GM10248 (cell line): ENCODE measurements at regions not wholly inside any gene's neighbourhood (a gene's known extent, or its start where the extent isn't known, plus 50 kb on each side); places are given as distances from the start of the nearest gene placed in this dataset.

ENCODE experiments used
- CTCF ChIA-PET: fragments of 300-600 bp; sonication (Branson Sonifier 250); formaldehyde crosslinking; extraction: SDS; loops from one replicate; lab custom pipeline; 2021; ENCODE audit warnings: antibody characterized with exemption; lab: Yijun Ruan, JAX
- POLR2A ChIA-PET: fragments of 350-650 bp; sonication (Branson Sonifier 250); formaldehyde crosslinking; extraction: SDS; loops from one replicate; lab custom pipeline; 2020; ENCODE audit warnings: antibody characterized with exemption; lab: Yijun Ruan, JAX
- DNase-seq: peaks from one replicate; pipeline ENCODE4 v3.0.0; 2012; ENCODE audit errors: extremely low spot score
- TF ChIP-seq, protein P1 (sequence below): IDR thresholded peaks from 2 replicates; pipeline ENCODE4 v1.5.1; 2012; ENCODE audit warnings: mild to moderate bottlenecking, low read depth; ENCODE audit errors: extremely low read depth, missing control alignments, control extremely low read depth

- ChIA-PET CTCF (no interaction called here), POLR2A (no interaction called here)
- TF ChIP-seq, protein P1, sequence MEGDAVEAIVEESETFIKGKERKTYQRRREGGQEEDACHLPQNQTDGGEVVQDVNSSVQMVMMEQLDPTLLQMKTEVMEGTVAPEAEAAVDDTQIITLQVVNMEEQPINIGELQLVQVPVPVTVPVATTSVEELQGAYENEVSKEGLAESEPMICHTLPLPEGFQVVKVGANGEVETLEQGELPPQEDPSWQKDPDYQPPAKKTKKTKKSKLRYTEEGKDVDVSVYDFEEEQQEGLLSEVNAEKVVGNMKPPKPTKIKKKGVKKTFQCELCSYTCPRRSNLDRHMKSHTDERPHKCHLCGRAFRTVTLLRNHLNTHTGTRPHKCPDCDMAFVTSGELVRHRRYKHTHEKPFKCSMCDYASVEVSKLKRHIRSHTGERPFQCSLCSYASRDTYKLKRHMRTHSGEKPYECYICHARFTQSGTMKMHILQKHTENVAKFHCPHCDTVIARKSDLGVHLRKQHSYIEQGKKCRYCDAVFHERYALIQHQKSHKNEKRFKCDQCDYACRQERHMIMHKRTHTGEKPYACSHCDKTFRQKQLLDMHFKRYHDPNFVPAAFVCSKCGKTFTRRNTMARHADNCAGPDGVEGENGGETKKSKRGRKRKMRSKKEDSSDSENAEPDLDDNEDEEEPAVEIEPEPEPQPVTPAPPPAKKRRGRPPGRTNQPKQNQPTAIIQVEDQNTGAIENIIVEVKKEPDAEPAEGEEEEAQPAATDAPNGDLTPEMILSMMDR: no peak
- DNase-seq: no peak
Observed at GRCh38 chr12:29843036-29843435, 59.3 kb upstream of the TMTC1 start.

GRCh38 chr12:29838768-29839167 lies 55.0 kb upstream of the TMTC1 start:
- no peak for DNase-seq
- ChIA-PET POLR2A (no interaction called here), CTCF (no interaction called here)
- TF ChIP-seq, protein P1: no peak
